ENCODE measurements at regions not wholly inside any gene's neighbourhood (a gene's known extent, or its start where the extent isn't known, plus 50 kb on each side); places are given as distances from the start of the nearest gene placed in this dataset.

DNA sequence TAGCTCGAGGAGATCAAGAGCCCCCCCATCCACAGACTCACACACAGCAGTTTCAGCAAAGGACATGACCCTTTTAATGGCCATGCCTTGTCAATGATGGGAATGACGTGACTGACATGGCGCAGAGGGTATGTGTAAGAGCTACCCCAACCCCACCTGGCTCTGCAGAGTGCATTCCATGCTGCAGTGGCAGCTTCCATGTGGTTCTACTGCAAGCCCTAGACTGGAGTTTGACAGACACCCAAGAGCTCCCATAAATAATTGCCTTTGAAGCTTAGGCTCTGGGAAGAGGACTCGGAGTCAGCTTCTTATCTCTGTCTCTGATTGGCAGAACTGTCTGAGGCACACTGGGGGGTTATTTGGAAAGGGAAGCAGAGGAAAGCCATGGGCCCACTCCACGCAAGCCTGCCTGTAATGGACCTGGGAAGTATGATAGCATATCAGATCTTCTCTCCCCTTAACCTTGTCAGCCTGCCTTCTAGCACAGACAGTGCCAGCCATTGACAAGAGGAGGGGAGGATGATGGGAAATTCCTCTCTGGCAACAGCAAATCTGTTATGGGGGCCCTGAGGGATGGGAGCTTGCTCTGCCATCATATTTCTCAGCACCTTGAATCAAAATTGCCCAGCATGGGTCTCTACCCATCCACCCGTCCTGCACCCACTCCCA is 478.5 kb upstream of the PODXL start:
- Histone ChIP-seq H3K9me2 (ENCODE audit: insufficient read depth) (no peaks in the 10 kb centered on the region), H3K79me2 (ENCODE audit: low read depth) (no peaks in the 10 kb centered on the region), H3K4me1 (replicated peaks; ENCODE audit: insufficient read depth) (peaks cover 14% of the 10 kb centered on the region), H3K36me3 (ENCODE audit: low read depth) (no peaks in the 10 kb centered on the region), H3K4me3 (no peak overlapping the region), H3F3A (ENCODE audit: insufficient read depth, low read depth) (peaks cover 12% of the 10 kb centered on the region), H2AFZ (no peak overlapping the region), H3K27ac (no peak overlapping the region), H3K9me3 (ENCODE audit: insufficient read depth, low read depth) (no peaks in the 10 kb centered on the region), H3K27me3 (ENCODE audit: insufficient read depth, low read depth) (no peaks in the 10 kb centered on the region), H3K4me2 (no peak overlapping the region), H4K20me1 (ENCODE audit: insufficient read depth) (no peaks in the 10 kb centered on the region)
- POLR2A ChIA-PET (ENCODE audit: unreplicated experiment), result no interaction called here
- no peak for DNase-seq
- no TSS peak for BruUV-seq (replicated peaks)
- CTCF ChIA-PET, result interaction anchor here (0.5 kb wide), 1 partner anchor 48 kb away, joined by 3 read pairs; no protein-coding TSS in a partner anchor
- intact Hi-C loops (cut with micrococcal nuclease; ENCODE audit: unreplicated experiment), result no loop called here
- no peak for TF ChIP-seq EZH2 (IDR thresholded peaks at IDR 0.05; ENCODE audit: low read depth)
- no peak for TF ChIP-seq CTCF (conservative IDR thresholded peaks at IDR 0.05)

DNA sequence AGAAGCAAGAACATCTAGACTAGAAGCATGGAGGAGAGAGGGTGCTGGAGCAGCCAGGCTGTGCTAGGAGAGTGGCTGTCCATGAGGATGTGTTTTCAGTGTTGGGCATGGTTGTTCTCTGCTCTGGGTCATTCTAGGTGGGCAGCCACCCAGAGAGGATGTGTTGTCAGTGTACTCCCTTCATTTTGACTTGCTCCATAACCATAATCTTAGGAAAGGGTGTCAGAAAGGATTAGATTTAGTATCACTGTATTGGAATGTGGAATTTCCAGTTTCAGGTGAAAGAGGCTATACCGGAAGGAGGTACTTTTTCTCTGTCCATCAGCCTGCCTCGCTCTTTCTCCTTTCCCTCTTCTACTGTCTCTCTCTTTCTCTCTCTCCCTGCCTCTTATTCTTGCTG is 474.5 kb upstream of the PODXL start:
- H3K9me2 ChIP-seq (ENCODE audit: insufficient read depth), result no peaks in the 10 kb centered on the region
- H3K36me3 ChIP-seq (ENCODE audit: low read depth), result no peaks in the 10 kb centered on the region
- no peaks in the 10 kb centered on the region for H3K9me3 ChIP-seq (ENCODE audit: insufficient read depth, low read depth)
- no peaks in the 10 kb centered on the region for H4K20me1 ChIP-seq (ENCODE audit: insufficient read depth)
- DNase-seq, result peak; percentile 61 to 74
- H3K4me1 ChIP-seq (replicated peaks; ENCODE audit: insufficient read depth), result peaks cover 38% of the 10 kb centered on the region
- ChIA-PET CTCF (interaction anchor here (1.0 kb wide), 1 partner anchor 26 kb away, joined by 3 read pairs; no protein-coding TSS in a partner anchor), POLR2A (ENCODE audit: unreplicated experiment) (interaction anchor here (0.5 kb wide), 1 partner anchor 80 kb away, joined by 3 read pairs; no protein-coding TSS in a partner anchor)
- peak overlapping the region; percentile 66 for H3K27ac ChIP-seq
- no peak for TF ChIP-seq CTCF (conservative IDR thresholded peaks at IDR 0.05)
- no peak for TF ChIP-seq EZH2 (IDR thresholded peaks at IDR 0.05; ENCODE audit: low read depth)
- peaks cover 32% of the 10 kb centered on the region for H3F3A ChIP-seq (ENCODE audit: insufficient read depth, low read depth)
- H3K4me3 ChIP-seq, result no peak overlapping the region; the same call in 1 of the 2 replicates
- intact Hi-C loops (cut with micrococcal nuclease; ENCODE audit: unreplicated experiment), result loop anchor here (1.0 kb wide), 2 partner anchors 34 to 114 kb away; no protein-coding TSS in a partner anchor
- H2AFZ ChIP-seq, result no peak overlapping the region
- H3K79me2 ChIP-seq (ENCODE audit: low read depth), result no peaks in the 10 kb centered on the region
- H3K4me2 ChIP-seq, result peak overlapping the region; percentile 62
- BruUV-seq (replicated peaks), result no TSS peak
- H3K27me3 ChIP-seq (ENCODE audit: insufficient read depth, low read depth), result no peaks in the 10 kb centered on the region

DNA sequence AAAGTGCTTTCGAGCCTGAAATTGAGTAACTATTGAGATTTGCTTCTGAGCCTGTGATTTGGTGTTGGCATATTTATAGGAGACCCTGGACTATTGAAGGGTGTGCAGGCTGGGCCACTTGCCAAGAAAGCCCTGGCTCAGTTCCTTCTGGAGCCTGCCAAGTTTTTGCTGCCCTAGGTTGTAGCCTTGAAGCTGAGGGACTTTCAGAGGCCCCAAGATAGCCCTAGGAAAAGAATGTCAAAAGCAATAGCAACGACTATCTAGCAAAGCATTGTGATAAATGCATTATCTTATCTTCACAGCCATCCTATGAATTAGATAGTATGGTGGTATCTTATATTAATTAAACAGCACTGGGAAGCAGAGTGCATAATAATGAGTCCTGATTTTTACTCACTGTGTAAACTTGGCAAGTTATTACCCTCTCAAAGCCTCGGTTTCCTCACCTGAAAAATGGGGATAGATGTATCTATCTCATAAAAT is 473.7 kb upstream of the PODXL start:
- no peaks in the 10 kb centered on the region for H3K36me3 ChIP-seq (ENCODE audit: low read depth)
- TF ChIP-seq EZH2 (IDR thresholded peaks at IDR 0.05; ENCODE audit: low read depth) (no peak), CTCF (conservative IDR thresholded peaks at IDR 0.05) (no peak)
- no peaks in the 10 kb centered on the region for H3K9me3 ChIP-seq (ENCODE audit: insufficient read depth, low read depth)
- DNase-seq, result peak in 1 of 2 experiments; percentile 69
- intact Hi-C loops (cut with micrococcal nuclease; ENCODE audit: unreplicated experiment), result loop anchor here (1.0 kb wide), 2 partner anchors 35 to 115 kb away; no protein-coding TSS in a partner anchor
- ChIA-PET CTCF (interaction anchor here (1.0 kb wide), 1 partner anchor 25 kb away, joined by 3 read pairs; no protein-coding TSS in a partner anchor), POLR2A (ENCODE audit: unreplicated experiment) (no interaction called here)
- no peaks in the 10 kb centered on the region for H3K27me3 ChIP-seq (ENCODE audit: insufficient read depth, low read depth)
- peak overlapping the region; percentile 66 for H3K27ac ChIP-seq
- no peak overlapping the region for H2AFZ ChIP-seq
- no TSS peak for BruUV-seq (replicated peaks)
- H3K4me3 ChIP-seq, result no peak overlapping the region; the same call in 1 of the 2 replicates
- H3F3A ChIP-seq (ENCODE audit: insufficient read depth, low read depth), result peaks cover 32% of the 10 kb centered on the region
- H3K79me2 ChIP-seq (ENCODE audit: low read depth), result no peaks in the 10 kb centered on the region
- peaks cover 38% of the 10 kb centered on the region for H3K4me1 ChIP-seq (replicated peaks; ENCODE audit: insufficient read depth)
- no peaks in the 10 kb centered on the region for H3K9me2 ChIP-seq (ENCODE audit: insufficient read depth)
- H4K20me1 ChIP-seq (ENCODE audit: insufficient read depth), result no peaks in the 10 kb centered on the region
- peak overlapping the region; percentile 62 for H3K4me2 ChIP-seq
